GM12878 (cell line): ENCODE measurements at regions not wholly inside any gene's neighbourhood (a gene's known extent, or its start where the extent isn't known, plus 50 kb on each side); places are given as distances from the start of the nearest gene placed in this dataset.

Source experiments
- ATAC-seq: fragments of 200-7000 bp; cut with Tn5 transposase; 3 replicates; pipeline ENCODE4 v1.9.1; 2020; ENCODE audit warnings: mild to moderate bottlenecking, moderate library complexity
- BruUV-seq: library from RNA; stranded (reverse); fragments of 400-500 nt; replicated peaks from 2 replicates; lab custom pipeline; 2021; lab: Mats Ljungman, UMichigan
- CTCF ChIA-PET: fragments of 300-600 bp; sonication (Branson Sonifier 250); formaldehyde crosslinking; extraction: SDS; loops from one replicate; lab custom pipeline; 2021; ENCODE audit warnings: inconsistent platforms; lab: Yijun Ruan, JAX
- POLR2A ChIA-PET: fragments of 350-600 bp; formaldehyde crosslinking; extraction: SDS; loops from one replicate; lab custom pipeline; 2021; ENCODE audit warnings: inconsistent platforms; lab: Charles Lee
- RAD21 ChIA-PET: fragments of 300-600 bp; sonication (Branson Sonifier 250); formaldehyde crosslinking; loops from one replicate; lab custom pipeline; 2023; ENCODE audit warnings: antibody characterized with exemption; ENCODE audit not compliant: unreplicated experiment; lab: Charles Lee
- SMC1A ChIA-PET: fragments of 300-600 bp; sonication (Branson Sonifier 250); formaldehyde crosslinking; loops from one replicate; lab custom pipeline; 2023; ENCODE audit not compliant: unreplicated experiment, uncharacterized antibody; lab: Charles Lee
- DNase-seq: peaks from one replicate; pipeline ENCODE4 v3.0.0-alpha.2; 2011; ENCODE audit warnings: low read depth, low spot score
- FAIRE-seq: peaks from 3 replicates; lab custom pipeline; 2011; peaks lifted over from hg19 to GRCh38; lab: Jason Lieb, UNC
- H2AFZ ChIP-seq: 2 replicates; pipeline ENCODE4 v1.6.0; 2011; ENCODE audit warnings: low read depth, low read length, control low read depth; ENCODE audit not compliant: control insufficient read depth
- H3K27ac ChIP-seq: 2 replicates; pipeline ENCODE4 v1.5.1; 2011; ENCODE audit warnings: control low read depth; ENCODE audit not compliant: control insufficient read depth, insufficient read depth
- H3K27me3 ChIP-seq, 2 experiments: replicated peaks in 1 of 2; 2 replicates each; pipeline versions ENCODE4 v1.6.0 to v1.6.1; 2011; ENCODE audit warnings: low read length in 1 of 2; ENCODE audit not compliant: control insufficient read depth in 2 of 2, insufficient read depth in 2 of 2
- H3K36me3 ChIP-seq, 2 experiments: 2 replicates each; pipeline ENCODE4 v1.5.1; 2011; ENCODE audit warnings: low read length in 1 of 2; ENCODE audit not compliant: control insufficient read depth in 2 of 2, insufficient read depth in 2 of 2
- H3K4me1 ChIP-seq: 2 replicates; pipeline ENCODE4 v1.6.1; 2011; ENCODE audit warnings: mild to moderate bottlenecking, low read length, moderate library complexity, mixed read lengths; ENCODE audit not compliant: control insufficient read depth, insufficient read depth
- H3K4me2 ChIP-seq: 2 replicates; pipeline ENCODE4 v1.6.0; 2011; ENCODE audit warnings: control low read depth; ENCODE audit not compliant: control insufficient read depth, insufficient read depth
- H3K4me3 ChIP-seq: fragments of 200-600 bp; sonication (generic); 2 replicates; pipeline ENCODE4 v1.5.1; 2016
- H3K79me2 ChIP-seq: 2 replicates; pipeline ENCODE4 v1.6.0; 2011; ENCODE audit warnings: low read length; ENCODE audit not compliant: control insufficient read depth, insufficient read depth
- H3K9ac ChIP-seq: 2 replicates; pipeline ENCODE4 v1.8.0; 2011; ENCODE audit warnings: low read length, control low read depth, mixed read lengths; ENCODE audit not compliant: control insufficient read depth, insufficient read depth
- H3K9me3 ChIP-seq: replicated peaks from 3 replicates; pipeline ENCODE4 v1.5.1; 2011; ENCODE audit warnings: mild to moderate bottlenecking, low read length; ENCODE audit not compliant: control insufficient read depth, insufficient read depth
- H4K20me1 ChIP-seq: 2 replicates; pipeline ENCODE4 v1.6.0; 2011; ENCODE audit not compliant: control insufficient read depth, insufficient read depth
- ELK1 ChIP-seq: IDR thresholded peaks from 2 replicates; pipeline ENCODE4 v1.6.1; 2012; ENCODE audit warnings: low read depth, low read length, improper control_type of control experiment
- EP300 ChIP-seq, 2 experiments: fragments of 150-350 bp in 1 of 2; IDR thresholded peaks; 2 replicates each; pipeline ENCODE4 v1.6.1; 2011 to 2012; ENCODE audit warnings: low read depth in 2 of 2, low read length in 2 of 2, borderline replicate concordance in 1 of 2, improper control_type of control experiment in 1 of 2, inconsistent platforms in 1 of 2; ENCODE audit not compliant: control insufficient read depth in 1 of 2
- IRF4 ChIP-seq: IDR thresholded peaks from 2 replicates; pipeline ENCODE4 v1.6.1; 2011; ENCODE audit warnings: low read depth, low read length
- MYB ChIP-seq: fragments of 150-350 bp; IDR thresholded peaks from 2 replicates; pipeline ENCODE4 v1.6.1; 2014; ENCODE audit warnings: mild to moderate bottlenecking, low read depth, low read length, borderline replicate concordance
- ZBED1 ChIP-seq: IDR thresholded peaks from 2 replicates; pipeline ENCODE4 v1.6.1; 2016; ENCODE audit warnings: borderline replicate concordance
- WGBS: methylation state at CpG from one replicate; pipeline ENCODE4 v1.1.6; 2016; ENCODE audit warnings: low lambda C conversion rate; ENCODE audit not compliant: insufficient replicate concordance, insufficient coverage; ENCODE audit errors: missing lambda C conversion rate; 5-methylcytosine and 5-hydroxymethylcytosine counted together
- in situ Hi-C: fragments of 300-500 bp; cut with MboI; formaldehyde crosslinking; loops from 9 replicates; pipeline ENCODE4 v1.14.3; 2018; ENCODE audit warnings: mixed read lengths
- intact Hi-C: fragments of 100-400 bp; cut with micrococcal nuclease; formaldehyde crosslinking; loops from one replicate; pipeline ENCODE4 v1.14.2; 2022; ENCODE audit not compliant: unreplicated experiment

DNA sequence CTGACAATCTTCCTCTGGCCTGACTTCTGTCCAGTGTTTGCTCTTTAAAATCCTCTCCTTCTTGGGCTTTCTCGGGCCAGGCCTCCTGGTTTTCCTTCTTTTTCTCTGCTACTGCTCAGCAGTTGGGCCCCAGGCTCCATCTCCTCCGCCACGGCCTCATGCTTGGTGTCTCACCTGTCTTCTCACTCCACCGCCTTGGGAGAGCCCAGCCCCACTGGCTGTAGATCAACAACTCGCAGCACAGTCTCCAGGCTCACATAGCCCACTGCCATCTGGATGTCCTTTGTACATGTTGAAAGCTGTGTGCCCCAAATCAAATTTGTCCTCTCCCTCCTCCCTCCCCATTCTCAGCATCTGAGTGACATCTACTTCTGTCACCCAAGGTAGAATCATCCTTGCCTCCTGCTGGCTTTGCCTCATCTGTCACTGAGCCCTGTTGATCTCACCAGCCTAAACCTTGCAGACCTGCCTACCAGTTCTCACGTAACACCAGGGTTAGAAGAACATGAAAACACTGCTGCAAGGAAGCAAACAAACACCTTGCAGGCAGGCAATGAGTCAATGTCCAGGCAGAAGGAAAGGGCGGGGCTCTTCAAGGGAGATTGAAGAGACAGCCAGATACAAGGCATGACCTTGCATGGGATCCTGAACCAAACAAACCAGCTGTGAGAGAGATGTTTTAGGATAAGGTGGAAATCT lies 103.2 kb upstream of the SMURF2 start:
- ChIA-PET SMC1A (no interaction called here), RAD21 (no interaction called here), POLR2A (no interaction called here), CTCF (no interaction called here)
- Histone ChIP-seq H3K9ac (no peak overlapping the region), H3K9me3 (no peaks in the 10 kb centered on the region), H3K79me2 (no peaks in the 10 kb centered on the region), H3K4me1 (no peaks in the 10 kb centered on the region), H2AFZ (no peak overlapping the region), H3K27ac (no peak overlapping the region), H3K36me3 (no peaks in the 10 kb centered on the region), H3K27me3 (no peaks in the 10 kb centered on the region), H4K20me1 (no peaks in the 10 kb centered on the region), H3K4me2 (no peak overlapping the region), H3K4me3 (no peak overlapping the region)
- in situ Hi-C loops (no loop called here), intact Hi-C loops (no loop called here)
- TF ChIP-seq ZBED1 (no peak), MYB (no peak), IRF4 (no peak), ELK1 (no peak), EP300 (IDR thresholded peaks at IDR 0.05; ENCODE audit: borderline replicate concordance in 1 of 2, control insufficient read depth in 1 of 2, low read depth in 2 of 2, low read length in 2 of 2) (no peak)
- BruUV-seq, result no TSS peak
- no peak for ATAC-seq
- no peak for FAIRE-seq
- no peak for DNase-seq
- WGBS, result 66% methylated on average over 7 of the region's 7 CpGs
